Natural killer cell (primary cell): ENCODE measurements at regions not wholly inside any gene's neighbourhood (a gene's known extent, or its start where the extent isn't known, plus 50 kb on each side); places are given as distances from the start of the nearest gene placed in this dataset.

ENCODE experiments used
- ATAC-seq, 3 donors: fragments of 150-1000 bp in 2 of 3; fragments of 200-7000 bp in 1 of 3; cut with Tn5 transposase; 1 replicate in 1 of 3; 2 replicates in 2 of 3; pipeline ENCODE4 v1.10.0; 2021; ENCODE audit warnings: mild to moderate bottlenecking in 2 of 3, moderate library complexity in 2 of 3
- DNase-seq, 2 donors: peaks; one replicate each; pipeline versions ENCODE4 v3.0.0 to v3.0.0-alpha.2; 2013 to 2021; ENCODE audit warnings: mixed read lengths in 1 of 2
- H3K27ac ChIP-seq: one replicate; pipeline ENCODE4 v1.5.1; 2013; ENCODE audit warnings: mild to moderate bottlenecking, low read length
- H3K27me3 ChIP-seq: one replicate; pipeline ENCODE4 v1.6.1; 2013; ENCODE audit warnings: low read length; ENCODE audit not compliant: control insufficient read depth, insufficient read depth
- H3K36me3 ChIP-seq: one replicate; pipeline ENCODE4 v1.6.1; 2013; ENCODE audit warnings: low read length; ENCODE audit not compliant: control insufficient read depth, insufficient read depth
- H3K4me1 ChIP-seq: one replicate; pipeline ENCODE4 v1.6.1; 2013; ENCODE audit warnings: low read length; ENCODE audit not compliant: control insufficient read depth, insufficient read depth
- H3K4me3 ChIP-seq: one replicate; pipeline ENCODE4 v1.5.1; 2013; ENCODE audit warnings: low read length
- H3K9me3 ChIP-seq: one replicate; pipeline ENCODE4 v1.6.1; 2013; ENCODE audit warnings: low read length; ENCODE audit not compliant: control insufficient read depth, insufficient read depth
- H3K27ac Mint-ChIP-seq, 2 donors: one replicate each; pipeline ENCODE4 v1.8.0; 2022; ENCODE audit warnings: mild to moderate bottlenecking in 2 of 2, mixed read lengths in 2 of 2, moderate library complexity in 1 of 2
- H3K27me3 Mint-ChIP-seq, 2 donors: one replicate each; pipeline ENCODE4 v1.8.0; 2022; ENCODE audit warnings: low read depth in 2 of 2, mixed read lengths in 2 of 2
- H3K36me3 Mint-ChIP-seq: one replicate; pipeline ENCODE4 v1.8.0; 2022; ENCODE audit warnings: mixed read lengths
- H3K4me1 Mint-ChIP-seq, 2 donors: one replicate each; pipeline ENCODE4 v1.8.0; 2022; ENCODE audit warnings: mixed read lengths in 2 of 2
- H3K4me3 Mint-ChIP-seq: one replicate; pipeline ENCODE4 v1.8.0; 2022; ENCODE audit warnings: mild to moderate bottlenecking, moderate library complexity, mixed read lengths
- H3K9me3 Mint-ChIP-seq, 2 donors: one replicate each; pipeline ENCODE4 v1.8.0; 2022; ENCODE audit warnings: mixed read lengths in 2 of 2
- CTCF ChIP-seq: fragments of 200-600 bp; IDR thresholded peaks from one replicate; pipeline ENCODE4 v1.8.0; 2022; ENCODE audit warnings: antibody characterized with exemption
- WGBS: methylation state at CpG from one replicate; pipeline ENCODE4 v1.1.7; 2013; ENCODE audit warnings: missing lambda C conversion rate; ENCODE audit not compliant: insufficient coverage; 5-methylcytosine and 5-hydroxymethylcytosine counted together
- intact Hi-C: fragments of 100-400 bp; cut with micrococcal nuclease; formaldehyde crosslinking; loops from one replicate; pipeline ENCODE4 v1.14.2; 2022

- TF ChIP-seq CTCF: peak; percentile 67
- H3K4me3 ChIP-seq: no peak overlapping the region
- intact Hi-C loops: loop anchor here (5.0 kb wide), 2 partner anchors 356 to 781 kb away; no protein-coding TSS in a partner anchor
- DNase-seq (peak; percentile 24 to 64), ATAC-seq (peak; percentile 38 to 84 (median 62))
- 24% methylated on average over 12 of the region's 13 CpGs for WGBS
- no peak overlapping the region for H3K27ac Mint-ChIP-seq
- peaks cover 0 to 6% of the 10 kb centered on the region in 2 donors for H3K4me1 Mint-ChIP-seq
- H3K9me3 Mint-ChIP-seq: no peaks in the 10 kb centered on the region
- no peaks in the 10 kb centered on the region for H3K27me3 ChIP-seq
- H3K27ac ChIP-seq: no peak overlapping the region
- no peaks in the 10 kb centered on the region for H3K36me3 Mint-ChIP-seq
- peaks cover 15 to 39% of the 10 kb centered on the region in 2 donors for H3K27me3 Mint-ChIP-seq
- no peak overlapping the region for H3K4me3 Mint-ChIP-seq
- no peaks in the 10 kb centered on the region for H3K36me3 ChIP-seq
- no peaks in the 10 kb centered on the region for H3K9me3 ChIP-seq
- H3K4me1 ChIP-seq: no peaks in the 10 kb centered on the region
These were observed 65.3 kb upstream of the EGFLAM start for GRCh38 chr5:38193015-38193581.

- Mint-ChIP-seq H3K27me3 (peaks cover 15 to 39% of the 10 kb centered on the region in 2 donors), H3K9me3 (no peaks in the 10 kb centered on the region), H3K27ac (no peak overlapping the region), H3K4me3 (no peak overlapping the region), H3K36me3 (no peaks in the 10 kb centered on the region), H3K4me1 (peaks cover 0 to 6% of the 10 kb centered on the region in 2 donors)
- no peaks in the 10 kb centered on the region for H3K9me3 ChIP-seq
- TF ChIP-seq CTCF: no peak
- no peaks in the 10 kb centered on the region for H3K27me3 ChIP-seq
- H3K36me3 ChIP-seq: no peaks in the 10 kb centered on the region
- DNase-seq (no peak), ATAC-seq (no peak)
- H3K4me1 ChIP-seq: no peaks in the 10 kb centered on the region
- H3K27ac ChIP-seq: no peak overlapping the region
- intact Hi-C loops: loop anchor here (5.0 kb wide), 2 partner anchors 354 to 779 kb away; no protein-coding TSS in a partner anchor
- no peak overlapping the region for H3K4me3 ChIP-seq
These were observed 66.7 kb upstream of the EGFLAM start for GRCh38 chr5:38191693-38192092.

GRCh38 chr5:38190111-38190510 is 68.2 kb upstream of the EGFLAM start:
- Histone ChIP-seq H3K27ac (no peak overlapping the region), H3K4me3 (no peak overlapping the region), H3K4me1 (no peaks in the 10 kb centered on the region), H3K27me3 (no peaks in the 10 kb centered on the region), H3K36me3 (no peaks in the 10 kb centered on the region), H3K9me3 (no peaks in the 10 kb centered on the region)
- intact Hi-C loops: loop anchor here (5.0 kb wide), 2 partner anchors 353 to 778 kb away; no protein-coding TSS in a partner anchor
- peaks cover 14 to 30% of the 10 kb centered on the region in 2 donors for H3K27me3 Mint-ChIP-seq
- no peak for ATAC-seq
- 80% methylated on average over 10 of the region's 12 CpGs for whole genome bisulfite sequencing
- no peaks in the 10 kb centered on the region for H3K9me3 Mint-ChIP-seq
- no peak overlapping the region for H3K27ac Mint-ChIP-seq
- DNase-seq: no peak
- TF ChIP-seq CTCF: no peak
- no peak overlapping the region for H3K4me3 Mint-ChIP-seq
- no peaks in the 10 kb centered on the region for H3K36me3 Mint-ChIP-seq
- H3K4me1 Mint-ChIP-seq: peaks cover 0 to 6% of the 10 kb centered on the region in 2 donors

GRCh38 chr5:38189081-38189504 is 69.3 kb upstream of the EGFLAM start:
- no peaks in the 10 kb centered on the region for H3K4me1 ChIP-seq
- intact Hi-C loops: no loop called here

More at GRCh38 chr5:38189081-38189504, 69.3 kb upstream of the EGFLAM start:
- no peak overlapping the region for H3K4me3 Mint-ChIP-seq
- H3K36me3 ChIP-seq: no peaks in the 10 kb centered on the region
- TF ChIP-seq CTCF: no peak
- H3K9me3 ChIP-seq: no peaks in the 10 kb centered on the region
- H3K27me3 Mint-ChIP-seq: peaks cover 14 to 19% of the 10 kb centered on the region in 2 donors
- H3K27me3 ChIP-seq: no peaks in the 10 kb centered on the region
- H3K27ac Mint-ChIP-seq: no peak overlapping the region
- no peak overlapping the region for H3K4me3 ChIP-seq
- DNase-seq (no peak), ATAC-seq (no peak)
- H3K9me3 Mint-ChIP-seq: no peaks in the 10 kb centered on the region
- H3K27ac ChIP-seq: no peak overlapping the region
- no peaks in the 10 kb centered on the region for H3K36me3 Mint-ChIP-seq
- 78% methylated on average over 11 of the region's 12 CpGs for WGBS
- H3K4me1 Mint-ChIP-seq: peaks cover 0 to 6% of the 10 kb centered on the region in 2 donors
